ENCODE measurements at regions not wholly inside any gene's neighbourhood (a gene's known extent, or its start where the extent isn't known, plus 50 kb on each side); places are given as distances from the start of the nearest gene placed in this dataset.

DNA sequence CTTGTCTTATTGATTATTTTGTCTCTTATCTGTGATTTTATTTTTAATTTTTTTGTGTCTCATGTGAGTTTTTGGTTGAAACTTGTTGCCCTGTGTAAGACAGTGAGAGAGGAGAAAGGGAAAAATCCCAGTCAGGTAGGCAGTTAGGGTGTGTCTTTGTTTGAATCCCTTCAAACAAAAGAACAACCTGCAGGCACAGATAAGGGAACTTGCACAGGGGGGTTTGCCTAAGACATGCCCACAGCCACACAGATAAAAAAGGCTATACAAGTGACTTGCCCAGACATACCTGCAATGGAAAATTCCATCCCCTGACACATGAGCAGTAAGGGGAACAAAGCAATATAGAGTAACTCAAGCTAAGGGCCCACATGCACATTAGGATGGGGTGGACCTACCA is 127.8 kb upstream of the PLET1 start:
- TF ChIP-seq, protein P1, sequence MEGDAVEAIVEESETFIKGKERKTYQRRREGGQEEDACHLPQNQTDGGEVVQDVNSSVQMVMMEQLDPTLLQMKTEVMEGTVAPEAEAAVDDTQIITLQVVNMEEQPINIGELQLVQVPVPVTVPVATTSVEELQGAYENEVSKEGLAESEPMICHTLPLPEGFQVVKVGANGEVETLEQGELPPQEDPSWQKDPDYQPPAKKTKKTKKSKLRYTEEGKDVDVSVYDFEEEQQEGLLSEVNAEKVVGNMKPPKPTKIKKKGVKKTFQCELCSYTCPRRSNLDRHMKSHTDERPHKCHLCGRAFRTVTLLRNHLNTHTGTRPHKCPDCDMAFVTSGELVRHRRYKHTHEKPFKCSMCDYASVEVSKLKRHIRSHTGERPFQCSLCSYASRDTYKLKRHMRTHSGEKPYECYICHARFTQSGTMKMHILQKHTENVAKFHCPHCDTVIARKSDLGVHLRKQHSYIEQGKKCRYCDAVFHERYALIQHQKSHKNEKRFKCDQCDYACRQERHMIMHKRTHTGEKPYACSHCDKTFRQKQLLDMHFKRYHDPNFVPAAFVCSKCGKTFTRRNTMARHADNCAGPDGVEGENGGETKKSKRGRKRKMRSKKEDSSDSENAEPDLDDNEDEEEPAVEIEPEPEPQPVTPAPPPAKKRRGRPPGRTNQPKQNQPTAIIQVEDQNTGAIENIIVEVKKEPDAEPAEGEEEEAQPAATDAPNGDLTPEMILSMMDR (IDR thresholded peaks at IDR 0.05; ENCODE audit: low read depth, low read length, missing input control), result no peak
- TF ChIP-seq, protein P2, sequence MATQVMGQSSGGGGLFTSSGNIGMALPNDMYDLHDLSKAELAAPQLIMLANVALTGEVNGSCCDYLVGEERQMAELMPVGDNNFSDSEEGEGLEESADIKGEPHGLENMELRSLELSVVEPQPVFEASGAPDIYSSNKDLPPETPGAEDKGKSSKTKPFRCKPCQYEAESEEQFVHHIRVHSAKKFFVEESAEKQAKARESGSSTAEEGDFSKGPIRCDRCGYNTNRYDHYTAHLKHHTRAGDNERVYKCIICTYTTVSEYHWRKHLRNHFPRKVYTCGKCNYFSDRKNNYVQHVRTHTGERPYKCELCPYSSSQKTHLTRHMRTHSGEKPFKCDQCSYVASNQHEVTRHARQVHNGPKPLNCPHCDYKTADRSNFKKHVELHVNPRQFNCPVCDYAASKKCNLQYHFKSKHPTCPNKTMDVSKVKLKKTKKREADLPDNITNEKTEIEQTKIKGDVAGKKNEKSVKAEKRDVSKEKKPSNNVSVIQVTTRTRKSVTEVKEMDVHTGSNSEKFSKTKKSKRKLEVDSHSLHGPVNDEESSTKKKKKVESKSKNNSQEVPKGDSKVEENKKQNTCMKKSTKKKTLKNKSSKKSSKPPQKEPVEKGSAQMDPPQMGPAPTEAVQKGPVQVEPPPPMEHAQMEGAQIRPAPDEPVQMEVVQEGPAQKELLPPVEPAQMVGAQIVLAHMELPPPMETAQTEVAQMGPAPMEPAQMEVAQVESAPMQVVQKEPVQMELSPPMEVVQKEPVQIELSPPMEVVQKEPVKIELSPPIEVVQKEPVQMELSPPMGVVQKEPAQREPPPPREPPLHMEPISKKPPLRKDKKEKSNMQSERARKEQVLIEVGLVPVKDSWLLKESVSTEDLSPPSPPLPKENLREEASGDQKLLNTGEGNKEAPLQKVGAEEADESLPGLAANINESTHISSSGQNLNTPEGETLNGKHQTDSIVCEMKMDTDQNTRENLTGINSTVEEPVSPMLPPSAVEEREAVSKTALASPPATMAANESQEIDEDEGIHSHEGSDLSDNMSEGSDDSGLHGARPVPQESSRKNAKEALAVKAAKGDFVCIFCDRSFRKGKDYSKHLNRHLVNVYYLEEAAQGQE (IDR thresholded peaks at IDR 0.05), result no peak
- TF ChIP-seq SP1 (IDR thresholded peaks at IDR 0.05) (no peak), RXRA (IDR thresholded peaks at IDR 0.05) (no peak), GABPA (IDR thresholded peaks at IDR 0.05 in 1 of 2, conservative IDR thresholded peaks at IDR 0.05 in 1 of 2) (no peak), JUND (IDR thresholded peaks at IDR 0.05) (no peak)
- TF ChIP-seq, protein P3, sequence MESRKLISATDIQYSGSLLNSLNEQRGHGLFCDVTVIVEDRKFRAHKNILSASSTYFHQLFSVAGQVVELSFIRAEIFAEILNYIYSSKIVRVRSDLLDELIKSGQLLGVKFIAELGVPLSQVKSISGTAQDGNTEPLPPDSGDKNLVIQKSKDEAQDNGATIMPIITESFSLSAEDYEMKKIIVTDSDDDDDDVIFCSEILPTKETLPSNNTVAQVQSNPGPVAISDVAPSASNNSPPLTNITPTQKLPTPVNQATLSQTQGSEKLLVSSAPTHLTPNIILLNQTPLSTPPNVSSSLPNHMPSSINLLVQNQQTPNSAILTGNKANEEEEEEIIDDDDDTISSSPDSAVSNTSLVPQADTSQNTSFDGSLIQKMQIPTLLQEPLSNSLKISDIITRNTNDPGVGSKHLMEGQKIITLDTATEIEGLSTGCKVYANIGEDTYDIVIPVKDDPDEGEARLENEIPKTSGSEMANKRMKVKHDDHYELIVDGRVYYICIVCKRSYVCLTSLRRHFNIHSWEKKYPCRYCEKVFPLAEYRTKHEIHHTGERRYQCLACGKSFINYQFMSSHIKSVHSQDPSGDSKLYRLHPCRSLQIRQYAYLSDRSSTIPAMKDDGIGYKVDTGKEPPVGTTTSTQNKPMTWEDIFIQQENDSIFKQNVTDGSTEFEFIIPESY (IDR thresholded peaks at IDR 0.05), result no peak
- TF ChIP-seq, protein P4, sequence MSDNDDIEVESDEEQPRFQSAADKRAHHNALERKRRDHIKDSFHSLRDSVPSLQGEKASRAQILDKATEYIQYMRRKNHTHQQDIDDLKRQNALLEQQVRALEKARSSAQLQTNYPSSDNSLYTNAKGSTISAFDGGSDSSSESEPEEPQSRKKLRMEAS (IDR thresholded peaks at IDR 0.05), result no peak

Measured in liver (tissue), 3 donors.